ENCODE measurements at regions not wholly inside any gene's neighbourhood (a gene's known extent, or its start where the extent isn't known, plus 50 kb on each side); places are given as distances from the start of the nearest gene placed in this dataset.

DNA sequence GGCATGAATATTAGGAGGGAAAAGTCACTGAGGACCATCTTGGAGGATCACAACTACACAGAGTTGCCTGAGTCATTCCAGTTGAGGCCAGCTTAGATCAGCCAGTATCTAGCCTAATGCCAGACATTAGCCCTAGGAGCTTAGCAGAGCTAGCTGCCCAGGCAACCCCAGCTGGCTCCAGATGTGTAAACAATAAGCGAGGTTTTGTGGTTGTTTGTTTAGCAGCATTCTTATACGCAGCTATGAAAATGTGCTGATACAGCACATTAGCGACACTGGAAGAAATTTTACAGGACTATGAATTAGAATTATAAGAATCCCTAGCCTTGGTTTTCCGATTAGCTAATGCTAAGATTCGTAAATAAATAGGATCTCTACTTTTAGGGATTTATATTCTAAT, 59.3 kb downstream of the BTBD3 start:
- WGBS, 2 donors = 67 to 75% methylated on average over 5 of the region's 5 CpGs

DNA sequence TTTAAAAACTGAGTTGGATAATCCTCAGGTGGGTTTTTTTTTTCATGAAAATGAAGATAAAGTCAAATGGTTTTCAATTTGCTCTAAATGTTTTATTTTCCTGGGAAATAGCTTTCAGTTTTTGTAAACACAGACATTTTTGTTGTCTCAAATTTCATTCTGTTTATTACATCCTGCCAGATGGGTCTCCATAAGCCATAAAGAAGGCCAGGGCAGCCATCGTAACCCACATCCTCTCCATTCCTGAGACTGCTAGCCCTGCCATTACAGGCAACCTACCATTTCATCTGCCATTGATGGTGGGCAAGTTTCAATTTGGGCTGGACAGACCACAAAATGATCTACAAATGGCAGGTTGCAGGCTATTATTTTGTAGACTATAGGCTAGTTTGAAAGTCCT, 60.8 kb downstream of the BTBD3 start:
- intact Hi-C loops (cut with DNase I) = no loop called here
- H3K9me3 ChIP-seq (ENCODE audit: control insufficient read depth, low read length) = peaks cover 2% of the 10 kb centered on the region
- H3K4me1 ChIP-seq (ENCODE audit: control insufficient read depth in 1 of 2, insufficient read depth in 2 of 2, low read length in 2 of 2) = no peaks in the 10 kb centered on the region
- no peak overlapping the region for H3K27ac ChIP-seq (ENCODE audit: low read depth in 1 of 2, low read length in 2 of 2)
- ATAC-seq (ENCODE audit: low FRiP score) = no peak
- WGBS, 2 donors = 93 to 95% methylated on average over 1 of the region's 1 CpG
- H3K36me3 ChIP-seq (ENCODE audit: control insufficient read depth in 1 of 2, insufficient read depth in 2 of 2, low read length in 1 of 2) = no peaks in the 10 kb centered on the region
- DNase-seq = no peak
- no peak overlapping the region for H3K4me3 ChIP-seq (ENCODE audit: low read length in 2 of 2)
- peaks cover 0 to 2% of the 10 kb centered on the region in 2 donors for H3K27me3 ChIP-seq (ENCODE audit: control insufficient read depth in 1 of 2, insufficient read depth in 2 of 2, low read length in 1 of 2)

More for the DNA sequence above, 59.3 kb downstream of the BTBD3 start:
- peaks cover 0 to 2% of the 10 kb centered on the region in 2 donors for H3K27me3 ChIP-seq (ENCODE audit: control insufficient read depth in 1 of 2, insufficient read depth in 2 of 2, low read length in 1 of 2)
- H3K4me3 ChIP-seq (ENCODE audit: low read length in 2 of 2) = no peak overlapping the region
- ATAC-seq (ENCODE audit: low FRiP score) = no peak
- no peak for DNase-seq
- H3K9me3 ChIP-seq (ENCODE audit: control insufficient read depth, low read length) = peaks cover 2% of the 10 kb centered on the region
- no peaks in the 10 kb centered on the region for H3K36me3 ChIP-seq (ENCODE audit: control insufficient read depth in 1 of 2, insufficient read depth in 2 of 2, low read length in 1 of 2)
- intact Hi-C loops (cut with DNase I) = no loop called here
- H3K27ac ChIP-seq (ENCODE audit: low read depth in 1 of 2, low read length in 2 of 2) = no peak overlapping the region
- no peaks in the 10 kb centered on the region for H3K4me1 ChIP-seq (ENCODE audit: control insufficient read depth in 1 of 2, insufficient read depth in 2 of 2, low read length in 2 of 2)

DNA sequence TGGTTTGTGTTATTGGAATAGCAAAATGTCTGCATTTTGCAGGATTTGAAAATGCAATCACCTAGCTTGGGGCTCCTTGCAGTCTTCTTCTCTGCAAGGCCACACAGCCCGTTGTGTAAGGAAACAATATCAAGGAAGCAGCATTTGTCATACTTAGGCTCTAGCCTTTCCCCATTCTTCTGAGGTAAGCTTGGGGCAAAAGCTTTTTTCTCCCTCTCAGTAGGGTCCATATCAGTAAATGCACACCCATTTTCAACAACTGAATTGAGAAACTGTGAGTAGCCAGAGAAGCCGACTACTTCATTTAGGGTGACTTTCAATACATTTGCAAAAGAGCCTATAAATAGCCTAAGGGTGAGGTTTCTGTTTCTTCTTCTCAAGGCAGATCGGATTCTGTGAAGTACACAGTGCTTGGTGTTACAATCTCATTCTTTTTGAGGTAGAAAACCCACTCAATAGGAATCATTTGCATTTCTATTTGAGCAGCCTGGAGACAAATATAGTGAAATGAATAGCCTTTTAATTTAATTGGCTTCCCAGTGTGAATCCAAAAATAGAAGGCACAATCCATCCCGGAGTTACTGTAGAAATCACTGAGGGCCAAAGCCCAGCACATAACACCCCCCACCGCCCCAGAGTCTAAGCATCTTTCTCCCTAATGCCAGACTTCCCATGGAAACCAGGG, 61.8 kb downstream of the BTBD3 start:
- Histone ChIP-seq H3K4me1 (ENCODE audit: control insufficient read depth in 1 of 2, insufficient read depth in 2 of 2, low read length in 2 of 2) (no peaks in the 10 kb centered on the region), H3K27ac (ENCODE audit: low read depth in 1 of 2, low read length in 2 of 2) (no peak overlapping the region), H3K36me3 (ENCODE audit: control insufficient read depth in 1 of 2, insufficient read depth in 2 of 2, low read length in 1 of 2) (no peaks in the 10 kb centered on the region), H3K9me3 (ENCODE audit: control insufficient read depth, low read length) (peaks cover 2% of the 10 kb centered on the region), H3K27me3 (ENCODE audit: control insufficient read depth in 1 of 2, insufficient read depth in 2 of 2, low read length in 1 of 2) (peaks cover 0 to 2% of the 10 kb centered on the region in 2 donors), H3K4me3 (ENCODE audit: low read length in 2 of 2) (no peak overlapping the region)
- ATAC-seq (ENCODE audit: low FRiP score) (no peak), DNase-seq (no peak)
- 25 to 36% methylated on average over 5 of the region's 5 CpGs for WGBS, 2 donors
- intact Hi-C loops (cut with DNase I) = no loop called here

DNA sequence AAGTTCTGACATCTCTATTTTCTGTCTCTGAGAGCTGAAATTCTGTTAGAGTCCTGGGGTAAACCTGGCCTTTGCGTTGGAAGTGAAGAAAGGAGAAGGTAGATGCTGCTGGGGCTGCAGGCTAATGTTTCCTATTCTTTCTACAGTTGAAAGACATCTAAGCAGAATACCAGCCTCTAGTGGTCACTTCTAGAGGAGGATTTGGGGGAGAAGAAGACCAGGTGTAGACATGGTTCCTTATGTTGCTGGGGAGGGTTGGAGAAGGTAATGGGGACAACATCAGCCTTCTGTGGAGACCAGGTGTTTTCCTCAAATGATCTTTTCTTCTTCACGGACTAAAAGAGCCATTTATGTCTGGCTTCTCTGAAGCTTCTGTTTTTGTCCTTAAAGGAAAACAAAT, 62.6 kb downstream of the BTBD3 start:
- Histone ChIP-seq H3K9me3 (ENCODE audit: control insufficient read depth, low read length) (peaks cover 2% of the 10 kb centered on the region), H3K4me3 (ENCODE audit: low read length in 2 of 2) (no peak overlapping the region), H3K27me3 (ENCODE audit: control insufficient read depth in 1 of 2, insufficient read depth in 2 of 2, low read length in 1 of 2) (peaks cover 0 to 2% of the 10 kb centered on the region in 2 donors), H3K27ac (ENCODE audit: low read depth in 1 of 2, low read length in 2 of 2) (no peak overlapping the region), H3K36me3 (ENCODE audit: control insufficient read depth in 1 of 2, insufficient read depth in 2 of 2, low read length in 1 of 2) (no peaks in the 10 kb centered on the region), H3K4me1 (ENCODE audit: control insufficient read depth in 1 of 2, insufficient read depth in 2 of 2, low read length in 2 of 2) (no peaks in the 10 kb centered on the region)
- DNase-seq (no peak), ATAC-seq (ENCODE audit: low FRiP score) (no peak)
- 45 to 68% methylated on average over 2 of the region's 2 CpGs for WGBS, 2 donors
- intact Hi-C loops (cut with DNase I) = no loop called here

DNA sequence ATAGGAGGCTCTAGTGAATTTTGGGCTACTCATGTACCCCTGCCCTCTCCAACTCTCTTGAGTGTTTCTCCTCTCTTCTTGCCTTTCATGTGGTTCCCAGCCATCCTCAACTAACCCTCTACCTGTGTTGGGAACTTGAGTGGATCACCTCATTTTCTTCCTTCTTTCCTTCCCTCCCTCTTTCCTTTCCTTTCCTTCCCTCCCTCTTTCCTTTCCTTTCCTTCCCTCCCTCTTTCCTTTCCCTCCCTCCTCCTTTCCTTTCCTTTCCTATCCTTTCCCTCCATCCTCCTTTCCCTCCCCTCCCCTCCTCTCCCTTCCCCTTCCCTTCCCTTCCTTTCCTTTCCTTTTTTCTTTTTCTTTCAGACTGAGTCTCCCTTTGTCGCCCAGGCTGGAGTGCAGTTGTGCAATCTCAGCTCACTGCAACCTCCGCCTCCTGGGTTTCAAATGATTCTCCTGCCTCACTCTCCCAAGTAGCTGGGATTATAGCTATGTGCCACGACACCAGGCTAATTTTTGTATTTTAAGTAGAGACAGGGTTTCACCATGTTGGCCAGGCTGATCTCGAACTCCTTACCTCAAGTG, 63.8 kb downstream of the BTBD3 start:
- H3K9me3 ChIP-seq (ENCODE audit: control insufficient read depth, low read length) = peaks cover 2% of the 10 kb centered on the region
- ATAC-seq (ENCODE audit: low FRiP score) (no peak), DNase-seq (no peak)
- intact Hi-C loops (cut with DNase I) = no loop called here
- H3K27ac ChIP-seq (ENCODE audit: low read depth in 1 of 2, low read length in 2 of 2) = no peak overlapping the region
- WGBS, 2 donors = 80 to 89% methylated on average over 4 of the region's 4 CpGs
- no peaks in the 10 kb centered on the region for H3K36me3 ChIP-seq (ENCODE audit: control insufficient read depth in 1 of 2, insufficient read depth in 2 of 2, low read length in 1 of 2)
- peaks cover 0 to 2% of the 10 kb centered on the region in 2 donors for H3K27me3 ChIP-seq (ENCODE audit: control insufficient read depth in 1 of 2, insufficient read depth in 2 of 2, low read length in 1 of 2)
- H3K4me3 ChIP-seq (ENCODE audit: low read length in 2 of 2) = no peak overlapping the region
- no peaks in the 10 kb centered on the region for H3K4me1 ChIP-seq (ENCODE audit: control insufficient read depth in 1 of 2, insufficient read depth in 2 of 2, low read length in 2 of 2)

DNA sequence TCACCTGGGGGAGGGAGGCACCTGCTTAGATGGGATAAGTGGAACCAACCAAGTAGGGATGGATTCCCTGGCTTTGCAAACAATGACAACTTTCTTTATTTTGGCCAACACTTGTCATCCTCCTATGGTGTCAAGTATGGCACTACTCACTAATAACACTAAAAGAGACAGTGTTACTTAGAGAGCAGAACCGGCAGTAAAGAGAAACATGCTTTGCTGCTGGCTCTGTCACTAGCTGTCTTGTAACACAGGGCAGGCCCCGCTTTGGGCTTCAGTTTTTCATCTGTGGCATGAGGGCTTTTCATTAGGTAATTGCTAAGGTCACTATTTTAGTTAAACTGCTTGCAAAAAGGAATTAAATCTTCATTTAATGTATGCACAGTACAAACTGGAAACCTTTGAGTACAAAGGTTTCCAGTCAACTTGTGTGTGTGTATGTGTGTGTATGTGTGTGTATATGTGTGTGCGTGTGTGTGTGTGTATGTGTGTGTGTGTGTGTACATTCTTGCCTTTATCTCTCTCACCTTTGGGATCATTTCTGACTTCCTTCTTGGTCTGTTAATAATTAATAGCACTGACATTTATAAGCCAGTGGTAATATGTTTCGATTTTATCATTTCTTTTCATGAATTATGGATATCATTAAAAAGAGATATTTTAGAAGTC, 64.7 kb downstream of the BTBD3 start:
- Histone ChIP-seq H3K9me3 (ENCODE audit: control insufficient read depth, low read length) (no peaks in the 10 kb centered on the region), H3K4me3 (ENCODE audit: low read length in 2 of 2) (no peak overlapping the region), H3K27me3 (ENCODE audit: control insufficient read depth in 1 of 2, insufficient read depth in 2 of 2, low read length in 1 of 2) (peaks cover 0 to 2% of the 10 kb centered on the region in 2 donors), H3K4me1 (ENCODE audit: control insufficient read depth in 1 of 2, insufficient read depth in 2 of 2, low read length in 2 of 2) (no peaks in the 10 kb centered on the region), H3K27ac (ENCODE audit: low read depth in 1 of 2, low read length in 2 of 2) (no peak overlapping the region), H3K36me3 (ENCODE audit: control insufficient read depth in 1 of 2, insufficient read depth in 2 of 2, low read length in 1 of 2) (no peaks in the 10 kb centered on the region)
- DNase-seq (no peak), ATAC-seq (ENCODE audit: low FRiP score) (no peak)
- intact Hi-C loops (cut with DNase I) = no loop called here
- WGBS, 2 donors = 56 to 59% methylated on average over 4 of the region's 4 CpGs

DNA sequence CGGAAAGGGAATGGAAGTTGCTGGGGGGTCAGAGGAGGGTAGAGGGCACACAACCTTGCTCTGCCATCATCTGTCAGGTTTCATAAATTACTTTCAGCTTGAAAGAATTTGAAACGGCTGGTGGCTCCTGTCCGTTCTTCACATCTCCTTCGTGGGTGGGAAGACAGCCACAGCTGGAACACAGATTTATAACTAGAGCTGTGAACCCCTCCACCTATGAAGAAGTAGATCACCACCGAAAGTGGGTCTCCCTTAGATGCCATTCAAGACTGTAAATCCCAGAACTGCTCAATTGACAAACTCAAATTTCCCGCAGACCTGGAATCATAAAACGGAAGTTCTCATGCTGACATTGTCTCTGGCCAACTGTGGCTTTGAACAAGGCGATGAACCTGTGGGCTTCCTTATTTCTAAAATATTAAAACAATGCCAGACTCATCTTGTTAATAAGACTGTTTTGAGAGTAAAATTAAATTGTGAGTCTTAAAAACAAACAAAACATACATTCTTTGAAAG, 65.3 kb downstream of the BTBD3 start:
- H3K36me3 ChIP-seq (ENCODE audit: control insufficient read depth in 1 of 2, insufficient read depth in 2 of 2, low read length in 1 of 2) = no peaks in the 10 kb centered on the region
- no peaks in the 10 kb centered on the region for H3K4me1 ChIP-seq (ENCODE audit: control insufficient read depth in 1 of 2, insufficient read depth in 2 of 2, low read length in 2 of 2)
- H3K9me3 ChIP-seq (ENCODE audit: control insufficient read depth, low read length) = no peaks in the 10 kb centered on the region
- 48 to 58% methylated on average over 8 of the region's 8 CpGs for WGBS, 2 donors
- H3K27me3 ChIP-seq (ENCODE audit: control insufficient read depth in 1 of 2, insufficient read depth in 2 of 2, low read length in 1 of 2) = peaks cover 0 to 2% of the 10 kb centered on the region in 2 donors
- ATAC-seq (ENCODE audit: low FRiP score) (no peak), DNase-seq (no peak)
- no peak overlapping the region for H3K4me3 ChIP-seq (ENCODE audit: low read length in 2 of 2)
- intact Hi-C loops (cut with DNase I) = no loop called here
- no peak overlapping the region for H3K27ac ChIP-seq (ENCODE audit: low read depth in 1 of 2, low read length in 2 of 2)

DNA sequence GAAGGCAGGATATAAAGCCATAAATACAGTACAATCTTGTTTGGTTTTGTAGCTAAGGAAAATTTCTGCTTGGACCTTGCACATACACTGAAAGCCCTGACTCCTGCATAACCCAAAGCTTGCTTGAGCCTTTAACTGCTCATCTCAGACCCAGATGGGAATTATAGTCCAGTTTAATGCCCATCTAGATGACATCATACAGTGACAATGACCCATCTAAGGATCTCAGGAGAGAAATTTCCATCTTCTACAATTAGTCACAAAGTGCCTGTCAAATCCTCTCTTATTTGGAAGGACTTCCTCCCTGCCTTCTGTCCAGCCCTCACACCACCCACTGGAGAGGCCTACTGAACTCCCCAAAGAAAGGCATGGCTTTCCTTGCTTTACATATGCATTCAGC, 69.3 kb downstream of the BTBD3 start:
- Histone ChIP-seq H3K4me1 (ENCODE audit: control insufficient read depth in 1 of 2, insufficient read depth in 2 of 2, low read length in 2 of 2) (no peaks in the 10 kb centered on the region), H3K9me3 (ENCODE audit: control insufficient read depth, low read length) (no peaks in the 10 kb centered on the region), H3K27me3 (ENCODE audit: control insufficient read depth in 1 of 2, insufficient read depth in 2 of 2, low read length in 1 of 2) (no peaks in the 10 kb centered on the region), H3K36me3 (ENCODE audit: control insufficient read depth in 1 of 2, insufficient read depth in 2 of 2, low read length in 1 of 2) (no peaks in the 10 kb centered on the region), H3K27ac (ENCODE audit: low read depth in 1 of 2, low read length in 2 of 2) (no peak overlapping the region), H3K4me3 (ENCODE audit: low read length in 2 of 2) (no peak overlapping the region)
- ATAC-seq (ENCODE audit: low FRiP score) (no peak), DNase-seq (no peak)
- intact Hi-C loops (cut with DNase I) = no loop called here

DNA sequence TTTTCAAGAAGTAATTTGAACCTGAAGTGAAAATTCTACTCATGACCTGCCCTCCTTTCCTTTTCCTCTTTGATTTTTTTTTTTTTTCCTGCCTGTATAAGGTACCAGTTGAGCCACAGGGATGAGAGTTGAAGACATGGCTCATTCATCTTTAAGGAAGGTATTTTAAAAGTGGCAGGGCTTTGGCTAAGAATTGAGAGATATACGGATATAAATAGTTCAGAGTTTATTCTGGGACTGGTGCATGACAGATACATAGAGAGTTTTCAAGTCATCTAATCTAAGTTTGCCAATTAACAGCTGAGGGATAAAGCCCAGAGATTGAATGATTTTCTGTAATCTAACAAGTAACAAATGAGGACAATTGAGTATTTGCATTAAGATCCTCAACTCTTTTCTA, 69.8 kb downstream of the BTBD3 start:
- Histone ChIP-seq H3K4me1 (ENCODE audit: control insufficient read depth in 1 of 2, insufficient read depth in 2 of 2, low read length in 2 of 2) (no peaks in the 10 kb centered on the region), H3K27ac (ENCODE audit: low read depth in 1 of 2, low read length in 2 of 2) (no peak overlapping the region), H3K36me3 (ENCODE audit: control insufficient read depth in 1 of 2, insufficient read depth in 2 of 2, low read length in 1 of 2) (no peaks in the 10 kb centered on the region), H3K4me3 (ENCODE audit: low read length in 2 of 2) (no peak overlapping the region), H3K9me3 (ENCODE audit: control insufficient read depth, low read length) (no peaks in the 10 kb centered on the region), H3K27me3 (ENCODE audit: control insufficient read depth in 1 of 2, insufficient read depth in 2 of 2, low read length in 1 of 2) (no peaks in the 10 kb centered on the region)
- ATAC-seq (ENCODE audit: low FRiP score) (no peak), DNase-seq (no peak)
- 22 to 28% methylated on average over 1 of the region's 1 CpG for WGBS, 2 donors
- intact Hi-C loops (cut with DNase I) = no loop called here

All from aorta (tissue), 5 donors.